HG03097 (cell line): ENCODE measurements at regions not wholly inside any gene's neighbourhood (a gene's known extent, or its start where the extent isn't known, plus 50 kb on each side); places are given as distances from the start of the nearest gene placed in this dataset.
"Not testable (repeated sequence)": the region's sequence is repeated elsewhere in the genome, so short reads cannot be mapped to it uniquely, and the experiment has no call there.

Source experiments
- ATAC-seq: cut with Tn5 transposase; IDR thresholded peaks from one replicate; pipeline ENCODE4 v1.9.1; 2021; ENCODE audit not compliant: unreplicated experiment, low FRiP score

- no peak for ATAC-seq
These were observed 195.1 kb downstream of the ACKR3 start for GRCh38 chr2:236764716-236765115.

- ATAC-seq = no peak
These were observed 195.9 kb downstream of the ACKR3 start for GRCh38 chr2:236765478-236765877.

GRCh38 chr2:236766850-236767249, 197.2 kb downstream of the ACKR3 start:
- no peak for ATAC-seq

- no peak for ATAC-seq
These were observed 198.3 kb downstream of the ACKR3 start for GRCh38 chr2:236767941-236768340.

- ATAC-seq = no peak
These were observed 198.9 kb downstream of the ACKR3 start for GRCh38 chr2:236768393-236769140.

GRCh38 chr2:236769981-236770671, 200.5 kb downstream of the ACKR3 start:
- no peak for ATAC-seq

GRCh38 chr2:236772220-236772837, 202.7 kb downstream of the ACKR3 start:
- ATAC-seq = no peak

GRCh38 chr2:236773206-236773605, 203.6 kb downstream of the ACKR3 start:
- ATAC-seq = no peak

- ATAC-seq = no peak
These were observed 204.5 kb downstream of the ACKR3 start for GRCh38 chr2:236774171-236774570.

- ATAC-seq = no peak
These were observed 205.9 kb downstream of the ACKR3 start for GRCh38 chr2:236775511-236775910.

- no peak for ATAC-seq
These were observed 206.6 kb downstream of the ACKR3 start for GRCh38 chr2:236776206-236776605.

- ATAC-seq = no peak
These were observed 207.1 kb downstream of the ACKR3 start for GRCh38 chr2:236776695-236777251.

- no peak for ATAC-seq
These were observed 207.8 kb downstream of the ACKR3 start for GRCh38 chr2:236777408-236777807.

GRCh38 chr2:236781933-236782816, 212.6 kb downstream of the ACKR3 start:
- no peak for ATAC-seq

GRCh38 chr2:236782938-236783337, 213.3 kb downstream of the ACKR3 start:
- no peak for ATAC-seq

- ATAC-seq = no peak
These were observed 213.9 kb downstream of the ACKR3 start for GRCh38 chr2:236783417-236784020.

- ATAC-seq = no peak
These were observed 216.0 kb downstream of the ACKR3 start for GRCh38 chr2:236785611-236786057.

- ATAC-seq = no peak
These were observed 217.1 kb downstream of the ACKR3 start for GRCh38 chr2:236786751-236787150.

- not testable (repeated sequence) for ATAC-seq
These were observed 217.8 kb downstream of the ACKR3 start for GRCh38 chr2:236787376-236787775.

GRCh38 chr2:236787885-236788284, 218.3 kb downstream of the ACKR3 start:
- ATAC-seq = no peak
